ENCODE measurements at regions not wholly inside any gene's neighbourhood (a gene's known extent, or its start where the extent isn't known, plus 50 kb on each side); places are given as distances from the start of the nearest gene placed in this dataset.

- no peak for TF ChIP-seq CTCF (conservative IDR thresholded peaks at IDR 0.05; ENCODE audit: low read length)
- no peak for TF ChIP-seq EZH2phosphoT487 (IDR thresholded peaks at IDR 0.05; ENCODE audit: borderline replicate concordance)
Observed at GRCh38 chr3:41126961-41127360, 72.3 kb upstream of the CTNNB1 start.

Measured in Loucy (cell line).